RWPE2 (cell line): ENCODE measurements at regions not wholly inside any gene's neighbourhood (a gene's known extent, or its start where the extent isn't known, plus 50 kb on each side); places are given as distances from the start of the nearest gene placed in this dataset.

Experiments used
- ATAC-seq: fragments of 200-7000 bp; cut with Tn5 transposase; 3 replicates; pipeline ENCODE4 v1.9.1; 2021; ENCODE audit warnings: low read depth
- DNase-seq: peaks from one replicate; pipeline ENCODE4 v3.0.0-alpha.2; 2020; ENCODE audit warnings: low spot score
- H3K27ac ChIP-seq: fragments of 450-650 bp; 2 replicates; pipeline ENCODE4 v1.5.1; 2017; ENCODE audit warnings: mild to moderate bottlenecking; ENCODE audit not compliant: poor library complexity, severe bottlenecking
- H3K27me3 ChIP-seq: fragments of 250-450 bp; sonication (Bioruptor Pico); 2 replicates; pipeline ENCODE4 v1.5.1; 2021; ENCODE audit warnings: mild to moderate bottlenecking, moderate library complexity; ENCODE audit not compliant: insufficient read depth, poor library complexity, severe bottlenecking
- H3K36me3 ChIP-seq: fragments of 250-450 bp; sonication (Bioruptor Pico); 2 replicates; pipeline ENCODE4 v1.5.1; 2020; ENCODE audit warnings: low read depth, mild to moderate bottlenecking, moderate library complexity
- H3K4me1 ChIP-seq: fragments of 250-450 bp; sonication (Bioruptor Pico); 2 replicates; pipeline ENCODE4 v1.5.1; 2021; ENCODE audit warnings: mild to moderate bottlenecking, moderate library complexity; ENCODE audit not compliant: insufficient read depth, poor library complexity, severe bottlenecking
- H3K4me3 ChIP-seq: fragments of 250-450 bp; sonication (Bioruptor Pico); 2 replicates; pipeline ENCODE4 v1.5.1; 2021; ENCODE audit warnings: mild to moderate bottlenecking, moderate library complexity; ENCODE audit not compliant: severe bottlenecking
- H3K9me3 ChIP-seq: fragments of 250-450 bp; sonication (Bioruptor Pico); 2 replicates; pipeline ENCODE4 v1.5.1; 2021; ENCODE audit warnings: mild to moderate bottlenecking, moderate library complexity; ENCODE audit not compliant: severe bottlenecking
- TF ChIP-seq, protein P1 (sequence below): fragments of 450-650 bp; IDR thresholded peaks from one replicate; pipeline ENCODE4 v1.5.1; 2017; ENCODE audit warnings: mild to moderate bottlenecking, moderate library complexity; ENCODE audit not compliant: poor library complexity, severe bottlenecking

DNA sequence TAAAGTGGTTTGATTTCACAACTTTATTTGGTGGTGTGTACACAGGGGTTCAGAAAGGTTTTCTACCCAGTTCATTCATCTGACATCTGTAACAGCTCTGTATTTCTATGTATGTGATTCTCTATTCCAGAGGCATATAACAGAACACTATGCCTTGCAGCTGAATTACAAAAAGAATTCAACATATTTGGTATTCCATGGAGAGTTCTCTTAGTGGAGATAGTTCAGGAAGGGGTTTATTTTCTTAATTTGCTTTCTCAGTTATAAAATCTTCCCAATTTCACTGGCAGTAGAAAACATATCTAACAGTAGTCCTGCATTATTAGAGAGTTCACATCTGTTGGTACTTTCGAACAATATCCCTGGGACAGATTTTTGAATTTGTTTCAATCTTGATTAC lies 207.9 kb upstream of the LYPLAL1 start:
- Histone ChIP-seq H3K4me1 (no peaks in the 10 kb centered on the region), H3K27me3 (no peaks in the 10 kb centered on the region), H3K36me3 (no peaks in the 10 kb centered on the region), H3K4me3 (no peak overlapping the region), H3K27ac (no peak overlapping the region), H3K9me3 (no peaks in the 10 kb centered on the region)
- ATAC-seq, result no peak
- TF ChIP-seq, protein P1, sequence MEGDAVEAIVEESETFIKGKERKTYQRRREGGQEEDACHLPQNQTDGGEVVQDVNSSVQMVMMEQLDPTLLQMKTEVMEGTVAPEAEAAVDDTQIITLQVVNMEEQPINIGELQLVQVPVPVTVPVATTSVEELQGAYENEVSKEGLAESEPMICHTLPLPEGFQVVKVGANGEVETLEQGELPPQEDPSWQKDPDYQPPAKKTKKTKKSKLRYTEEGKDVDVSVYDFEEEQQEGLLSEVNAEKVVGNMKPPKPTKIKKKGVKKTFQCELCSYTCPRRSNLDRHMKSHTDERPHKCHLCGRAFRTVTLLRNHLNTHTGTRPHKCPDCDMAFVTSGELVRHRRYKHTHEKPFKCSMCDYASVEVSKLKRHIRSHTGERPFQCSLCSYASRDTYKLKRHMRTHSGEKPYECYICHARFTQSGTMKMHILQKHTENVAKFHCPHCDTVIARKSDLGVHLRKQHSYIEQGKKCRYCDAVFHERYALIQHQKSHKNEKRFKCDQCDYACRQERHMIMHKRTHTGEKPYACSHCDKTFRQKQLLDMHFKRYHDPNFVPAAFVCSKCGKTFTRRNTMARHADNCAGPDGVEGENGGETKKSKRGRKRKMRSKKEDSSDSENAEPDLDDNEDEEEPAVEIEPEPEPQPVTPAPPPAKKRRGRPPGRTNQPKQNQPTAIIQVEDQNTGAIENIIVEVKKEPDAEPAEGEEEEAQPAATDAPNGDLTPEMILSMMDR, result no peak
- no peak for DNase-seq

GRCh38 chr1:218967254-218967653 lies 206.4 kb upstream of the LYPLAL1 start:
- TF ChIP-seq, protein P1, result no peak
- no peaks in the 10 kb centered on the region for H3K4me1 ChIP-seq
- no peaks in the 10 kb centered on the region for H3K27me3 ChIP-seq
- no peaks in the 10 kb centered on the region for H3K9me3 ChIP-seq
- no peak overlapping the region for H3K27ac ChIP-seq
- ATAC-seq, result no peak
- H3K36me3 ChIP-seq, result no peaks in the 10 kb centered on the region
- H3K4me3 ChIP-seq, result no peak overlapping the region
- no peak for DNase-seq

GRCh38 chr1:218967836-218968235 lies 205.8 kb upstream of the LYPLAL1 start:
- TF ChIP-seq, protein P1, result no peak
- no peak overlapping the region for H3K27ac ChIP-seq
- DNase-seq, result no peak
- ATAC-seq, result no peak
- no peak overlapping the region for H3K4me3 ChIP-seq
- H3K9me3 ChIP-seq, result no peaks in the 10 kb centered on the region
- H3K4me1 ChIP-seq, result no peaks in the 10 kb centered on the region
- no peaks in the 10 kb centered on the region for H3K27me3 ChIP-seq
- H3K36me3 ChIP-seq, result no peaks in the 10 kb centered on the region

DNA sequence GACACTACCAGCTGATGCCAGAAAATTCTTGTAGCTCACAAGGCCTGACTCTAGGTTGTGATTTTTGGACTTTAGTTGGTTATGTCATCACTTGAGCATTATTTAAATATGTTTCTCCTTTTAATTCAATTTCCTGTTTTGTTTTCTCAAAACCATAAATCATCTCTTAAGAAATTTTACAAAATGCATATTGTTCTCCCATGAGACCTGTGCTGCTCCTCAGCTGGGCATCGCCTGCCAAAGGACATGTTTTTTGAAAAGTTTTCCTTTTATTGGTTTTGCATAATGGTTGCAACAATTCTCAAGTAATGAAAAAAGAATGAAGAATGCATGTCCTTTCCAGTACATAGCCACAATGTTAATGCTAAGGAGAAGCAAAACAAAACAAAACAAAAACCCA lies 204.7 kb upstream of the LYPLAL1 start:
- Histone ChIP-seq H3K9me3 (no peaks in the 10 kb centered on the region), H3K27ac (no peak overlapping the region), H3K36me3 (no peaks in the 10 kb centered on the region), H3K27me3 (no peaks in the 10 kb centered on the region), H3K4me1 (no peaks in the 10 kb centered on the region), H3K4me3 (no peak overlapping the region)
- ATAC-seq (no peak), DNase-seq (no peak)
- TF ChIP-seq, protein P1, result no peak

DNA sequence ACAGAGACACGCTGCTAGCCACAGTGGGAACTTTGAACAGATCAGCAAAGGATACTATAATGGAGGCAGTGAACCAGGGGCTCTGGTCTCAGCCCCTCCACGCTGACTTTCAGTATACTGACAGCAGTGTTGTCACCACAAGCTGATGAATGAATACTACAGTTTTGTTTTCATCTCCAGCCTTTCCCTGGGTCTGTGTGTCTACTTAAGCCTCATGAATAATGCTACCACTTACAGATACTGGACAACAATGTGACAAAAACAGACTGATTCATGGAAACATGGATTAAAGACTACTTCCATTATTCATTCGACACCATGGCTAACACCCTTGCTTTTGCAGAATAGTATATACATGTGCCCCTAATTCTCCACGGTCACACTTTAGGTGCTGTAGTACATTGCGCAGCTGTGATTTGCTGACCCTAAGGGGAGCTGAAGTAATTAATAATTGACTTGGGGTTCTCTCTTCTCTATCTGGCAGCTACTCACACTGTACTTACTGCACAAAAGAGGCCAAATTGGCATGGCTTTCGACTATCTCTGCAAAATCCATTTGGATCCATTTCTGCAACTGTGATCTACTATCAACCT lies 203.2 kb upstream of the LYPLAL1 start:
- Histone ChIP-seq H3K27ac (no peak overlapping the region), H3K9me3 (no peaks in the 10 kb centered on the region), H3K27me3 (no peaks in the 10 kb centered on the region), H3K36me3 (no peaks in the 10 kb centered on the region), H3K4me3 (no peak overlapping the region), H3K4me1 (no peaks in the 10 kb centered on the region)
- no peak for DNase-seq
- TF ChIP-seq, protein P1, result no peak
- no peak for ATAC-seq
